HCT116 (cell line): ENCODE measurements at regions not wholly inside any gene's neighbourhood (a gene's known extent, or its start where the extent isn't known, plus 50 kb on each side); places are given as distances from the start of the nearest gene placed in this dataset.

Experiments
- ATAC-seq: fragments of 200-7000 bp; cut with Tn5 transposase; 2 replicates; pipeline ENCODE4 v1.9.1; 2020; ENCODE audit warnings: mild to moderate bottlenecking, moderate library complexity
- BruUV-seq: library from RNA; stranded (reverse); fragments of 400-500 nt; replicated peaks from 2 replicates; lab custom pipeline; 2021; lab: Mats Ljungman, UMichigan
- CTCF ChIA-PET: fragments of 300-600 bp; sonication (Branson Sonifier 250); formaldehyde crosslinking; loops from one replicate; lab custom pipeline; 2021; ENCODE audit warnings: antibody characterized with exemption; lab: Charles Lee
- POLR2A ChIA-PET: fragments of 300-600, 350-600 bp; sonication (Branson Sonifier 250); formaldehyde crosslinking; loops from one replicate; lab custom pipeline; 2021; ENCODE audit warnings: antibody characterized with exemption; lab: Charles Lee
- RAD21 ChIA-PET, 2 experiments: fragments of 300-600 bp; sonication (Branson Sonifier 250); formaldehyde crosslinking; loops; one replicate each; lab custom pipeline; 2023; ENCODE audit warnings: low total read pairs in 2 of 2; ENCODE audit not compliant: uncharacterized antibody in 2 of 2, unreplicated experiment in 2 of 2, low non-redundant PET in 1 of 2; lab: Charles Lee
- DNase-seq: peaks from one replicate; pipeline ENCODE4 v3.0.0-alpha.2; 2010; ENCODE audit warnings: low read depth, low spot score
- H2AFZ ChIP-seq: fragments of 200-600 bp; shearing (Covaris generic), sonication (generic); 2 replicates; pipeline ENCODE4 v1.6.1; 2017; ENCODE audit warnings: low read depth, mixed run types, mixed read lengths, antibody characterized with exemption, low read length; ENCODE audit not compliant: poor library complexity, severe bottlenecking
- H3K27ac ChIP-seq: 2 replicates; pipeline ENCODE4 v1.5.1; 2012; ENCODE audit warnings: low read depth, low read length
- H3K27me3 ChIP-seq: fragments of 200-600 bp; sonication (generic); 2 replicates; pipeline ENCODE4 v1.6.1; 2016; ENCODE audit warnings: mixed run types, low read length, mixed read lengths; ENCODE audit not compliant: insufficient read depth
- H3K36me3 ChIP-seq, 2 experiments: fragments of 200-500 bp in 1 of 2; fragments of 200-600 bp in 1 of 2; sonication (Bioruptor generic) in 1 of 2; sonication (generic) in 1 of 2; 2 replicates each; pipeline versions ENCODE4 v1.5.1 to v1.6.1; 2014 to 2016; ENCODE audit warnings: low read length in 2 of 2, inconsistent platforms in 1 of 2, mixed read lengths in 1 of 2, mixed run types in 1 of 2; ENCODE audit not compliant: insufficient read depth in 2 of 2, control insufficient read depth in 1 of 2
- H3K4me1 ChIP-seq, 2 experiments: fragments of 200-600 bp in 1 of 2; sonication (generic) in 1 of 2; 2 replicates each; pipeline versions ENCODE4 v1.5.1 to v1.6.1; 2012 to 2017; ENCODE audit warnings: low read length in 2 of 2, inconsistent platforms in 1 of 2, mild to moderate bottlenecking in 1 of 2, mixed read lengths in 1 of 2, mixed run types in 1 of 2, moderate library complexity in 1 of 2; ENCODE audit not compliant: insufficient read depth in 2 of 2, control insufficient read depth in 1 of 2
- H3K4me2 ChIP-seq: fragments of 200-600 bp; sonication (generic); 2 replicates; pipeline ENCODE4 v1.6.1; 2017; ENCODE audit warnings: mixed run types, low read length, mixed read lengths
- H3K4me3 ChIP-seq, 2 experiments: fragments of 200-600 bp in 1 of 2; sonication (generic) in 1 of 2; replicated peaks in 1 of 2; 2 replicates each; pipeline ENCODE4 v1.5.1; 2011 to 2016; ENCODE audit warnings: low read length in 2 of 2, control low read depth in 1 of 2, low read depth in 1 of 2, mild to moderate bottlenecking in 1 of 2, mixed read lengths in 1 of 2, mixed run types in 1 of 2
- H3K79me2 ChIP-seq: fragments of 200-600 bp; sonication (generic); 2 replicates; pipeline ENCODE4 v1.6.1; 2017; ENCODE audit warnings: mild to moderate bottlenecking, mixed run types, low read length, moderate library complexity, mixed read lengths; ENCODE audit not compliant: insufficient read depth
- H3K9ac ChIP-seq: fragments of 200-600 bp; sonication (generic); 2 replicates; pipeline ENCODE4 v1.6.1; 2016; ENCODE audit warnings: low read length, mixed read lengths
- H3K9me2 ChIP-seq: fragments of 200-600 bp; sonication (generic), shearing (Covaris generic); 2 replicates; pipeline ENCODE4 v1.6.1; 2017; ENCODE audit warnings: mixed run types, mild to moderate bottlenecking, moderate library complexity; ENCODE audit not compliant: insufficient read depth
- H3K9me3 ChIP-seq, 2 experiments: fragments of 200-500 bp in 1 of 2; fragments of 200-600 bp in 1 of 2; sonication (Bioruptor generic) in 1 of 2; sonication (generic) in 1 of 2; 2 replicates each; pipeline ENCODE4 v1.6.1; 2014 to 2017; ENCODE audit warnings: low read length in 2 of 2, mixed read lengths in 2 of 2, inconsistent platforms in 1 of 2, low read depth in 1 of 2, mild to moderate bottlenecking in 1 of 2, mixed run types in 1 of 2, moderate library complexity in 1 of 2; ENCODE audit not compliant: control insufficient read depth in 1 of 2, insufficient read depth in 1 of 2
- H4K20me1 ChIP-seq: fragments of 200-600 bp; sonication (generic), shearing (Covaris generic); 2 replicates; pipeline ENCODE4 v1.6.1; 2017; ENCODE audit warnings: mixed run types, mild to moderate bottlenecking, moderate library complexity; ENCODE audit not compliant: insufficient read depth
- CEBPB ChIP-seq: IDR thresholded peaks from 2 replicates; pipeline ENCODE4 v1.6.1; 2012; ENCODE audit warnings: low read depth
- ELF1 ChIP-seq: IDR thresholded peaks from 2 replicates; pipeline ENCODE4 v1.6.1; 2012; ENCODE audit warnings: low read depth, borderline replicate concordance
- EZH2 ChIP-seq: fragments of 200-600 bp; sonication (generic); IDR thresholded peaks from 2 replicates; pipeline ENCODE4 v1.6.1; 2017; ENCODE audit warnings: antibody characterized with exemption, mixed run types
- EZH2phosphoT487 ChIP-seq: fragments of 200-600 bp; IDR thresholded peaks from 2 replicates; pipeline ENCODE4 v1.6.1; 2018; ENCODE audit warnings: antibody characterized with exemption, borderline replicate concordance
- FOSL1 ChIP-seq: IDR thresholded peaks from 2 replicates; pipeline ENCODE4 v1.6.1; 2012; ENCODE audit warnings: low read depth
- JUND ChIP-seq: IDR thresholded peaks from 2 replicates; pipeline ENCODE4 v1.6.1; 2012
- MAX ChIP-seq: IDR thresholded peaks from 2 replicates; pipeline ENCODE4 v1.6.1; 2012
- RAD21 ChIP-seq: IDR thresholded peaks from 2 replicates; pipeline ENCODE4 v1.6.1; 2012; ENCODE audit warnings: low read depth, mild to moderate bottlenecking
- SP1 ChIP-seq: IDR thresholded peaks from 2 replicates; pipeline ENCODE4 v1.6.1; 2012; ENCODE audit warnings: low read depth
- SRF ChIP-seq: IDR thresholded peaks from 2 replicates; pipeline ENCODE4 v1.6.1; 2012; ENCODE audit warnings: low read depth
- intact Hi-C: fragments of 100-400 bp; cut with micrococcal nuclease; formaldehyde crosslinking; loops from 2 replicates; pipeline ENCODE4 v1.10.0; 2022
- TF ChIP-seq, protein P1 (sequence below): IDR thresholded peaks from 2 replicates; pipeline ENCODE4 v1.6.1; 2012; ENCODE audit warnings: low read depth
- TF ChIP-seq, protein P2 (sequence below): IDR thresholded peaks from 2 replicates; pipeline ENCODE4 v1.6.1; 2011; ENCODE audit warnings: mild to moderate bottlenecking, low read length, moderate library complexity; ENCODE audit not compliant: insufficient replicate concordance; ENCODE audit errors: extremely low read depth
- TF ChIP-seq, protein P3 (sequence below), 3 experiments: fragments of 200-600 bp in 1 of 3; sonication (generic) in 1 of 3; IDR thresholded peaks in 2 of 3; conservative IDR thresholded peaks in 1 of 3; 2 replicates each; pipeline ENCODE4 v1.5.1; 2012 to 2017; ENCODE audit warnings: low read depth in 2 of 3, low read length in 2 of 3, antibody characterized with exemption in 1 of 3, borderline replicate concordance in 1 of 3, control low read depth in 1 of 3, mild to moderate bottlenecking in 1 of 3, mixed read lengths in 1 of 3, mixed run types in 1 of 3, moderate library complexity in 1 of 3; ENCODE audit not compliant: insufficient read depth in 1 of 3
- TF ChIP-seq, protein P4 (sequence below): IDR thresholded peaks from 2 replicates; pipeline ENCODE4 v1.6.1; 2012

DNA sequence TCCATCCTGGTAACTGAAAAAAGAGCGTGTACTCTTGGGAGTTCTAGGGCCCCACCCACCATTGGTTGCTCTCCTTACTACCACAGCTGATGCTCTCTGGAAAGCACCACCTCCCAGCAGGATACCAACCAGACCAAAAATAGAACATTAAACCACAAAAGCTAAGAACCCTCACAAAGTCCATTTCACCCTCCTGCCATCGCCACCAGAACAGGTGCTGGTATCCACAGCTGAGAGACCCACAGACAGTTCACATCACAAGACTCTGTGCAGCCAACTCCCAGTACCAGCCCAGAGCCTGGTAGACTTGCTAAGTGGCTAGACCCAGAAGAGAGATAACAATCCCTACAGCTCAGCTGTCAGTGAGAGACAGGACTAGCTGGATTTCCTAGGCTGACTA lies 240.6 kb downstream of the PABPC4L start (continued):
- TF ChIP-seq, protein P1, sequence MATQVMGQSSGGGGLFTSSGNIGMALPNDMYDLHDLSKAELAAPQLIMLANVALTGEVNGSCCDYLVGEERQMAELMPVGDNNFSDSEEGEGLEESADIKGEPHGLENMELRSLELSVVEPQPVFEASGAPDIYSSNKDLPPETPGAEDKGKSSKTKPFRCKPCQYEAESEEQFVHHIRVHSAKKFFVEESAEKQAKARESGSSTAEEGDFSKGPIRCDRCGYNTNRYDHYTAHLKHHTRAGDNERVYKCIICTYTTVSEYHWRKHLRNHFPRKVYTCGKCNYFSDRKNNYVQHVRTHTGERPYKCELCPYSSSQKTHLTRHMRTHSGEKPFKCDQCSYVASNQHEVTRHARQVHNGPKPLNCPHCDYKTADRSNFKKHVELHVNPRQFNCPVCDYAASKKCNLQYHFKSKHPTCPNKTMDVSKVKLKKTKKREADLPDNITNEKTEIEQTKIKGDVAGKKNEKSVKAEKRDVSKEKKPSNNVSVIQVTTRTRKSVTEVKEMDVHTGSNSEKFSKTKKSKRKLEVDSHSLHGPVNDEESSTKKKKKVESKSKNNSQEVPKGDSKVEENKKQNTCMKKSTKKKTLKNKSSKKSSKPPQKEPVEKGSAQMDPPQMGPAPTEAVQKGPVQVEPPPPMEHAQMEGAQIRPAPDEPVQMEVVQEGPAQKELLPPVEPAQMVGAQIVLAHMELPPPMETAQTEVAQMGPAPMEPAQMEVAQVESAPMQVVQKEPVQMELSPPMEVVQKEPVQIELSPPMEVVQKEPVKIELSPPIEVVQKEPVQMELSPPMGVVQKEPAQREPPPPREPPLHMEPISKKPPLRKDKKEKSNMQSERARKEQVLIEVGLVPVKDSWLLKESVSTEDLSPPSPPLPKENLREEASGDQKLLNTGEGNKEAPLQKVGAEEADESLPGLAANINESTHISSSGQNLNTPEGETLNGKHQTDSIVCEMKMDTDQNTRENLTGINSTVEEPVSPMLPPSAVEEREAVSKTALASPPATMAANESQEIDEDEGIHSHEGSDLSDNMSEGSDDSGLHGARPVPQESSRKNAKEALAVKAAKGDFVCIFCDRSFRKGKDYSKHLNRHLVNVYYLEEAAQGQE: no peak
- TF ChIP-seq, all 23 proteins: peak for 0

GRCh38 chr4:133943081-133943480 lies 258.5 kb downstream of the PABPC4L start:
- POLR2A ChIA-PET: no interaction called here
- no peaks in the 10 kb centered on the region for H3K4me1 ChIP-seq
- H3K9me3 ChIP-seq: no peaks in the 10 kb centered on the region
- no peak overlapping the region for H2AFZ ChIP-seq
- no TSS peak for BruUV-seq
- no peak overlapping the region for H3K27ac ChIP-seq
- CTCF ChIA-PET: no interaction called here
- DNase-seq: no peak
- RAD21 ChIA-PET: no interaction called here
- no peaks in the 10 kb centered on the region for H4K20me1 ChIP-seq
- no peaks in the 10 kb centered on the region for H3K27me3 ChIP-seq
- intact Hi-C loops: no loop called here
- H3K4me3 ChIP-seq: no peak overlapping the region
- ATAC-seq: no peak
- H3K4me2 ChIP-seq: no peak overlapping the region
- no peaks in the 10 kb centered on the region for H3K9me2 ChIP-seq
- H3K79me2 ChIP-seq: no peaks in the 10 kb centered on the region
- H3K9ac ChIP-seq: no peak overlapping the region
- H3K36me3 ChIP-seq: no peaks in the 10 kb centered on the region
- TF ChIP-seq CEBPB (no peak), ELF1 (no peak), EZH2 (no peak), MAX (no peak), EZH2phosphoT487 (no peak), JUND (no peak), RAD21 (no peak), SP1 (no peak), SRF (no peak), FOSL1 (no peak)
- TF ChIP-seq, protein P2, sequence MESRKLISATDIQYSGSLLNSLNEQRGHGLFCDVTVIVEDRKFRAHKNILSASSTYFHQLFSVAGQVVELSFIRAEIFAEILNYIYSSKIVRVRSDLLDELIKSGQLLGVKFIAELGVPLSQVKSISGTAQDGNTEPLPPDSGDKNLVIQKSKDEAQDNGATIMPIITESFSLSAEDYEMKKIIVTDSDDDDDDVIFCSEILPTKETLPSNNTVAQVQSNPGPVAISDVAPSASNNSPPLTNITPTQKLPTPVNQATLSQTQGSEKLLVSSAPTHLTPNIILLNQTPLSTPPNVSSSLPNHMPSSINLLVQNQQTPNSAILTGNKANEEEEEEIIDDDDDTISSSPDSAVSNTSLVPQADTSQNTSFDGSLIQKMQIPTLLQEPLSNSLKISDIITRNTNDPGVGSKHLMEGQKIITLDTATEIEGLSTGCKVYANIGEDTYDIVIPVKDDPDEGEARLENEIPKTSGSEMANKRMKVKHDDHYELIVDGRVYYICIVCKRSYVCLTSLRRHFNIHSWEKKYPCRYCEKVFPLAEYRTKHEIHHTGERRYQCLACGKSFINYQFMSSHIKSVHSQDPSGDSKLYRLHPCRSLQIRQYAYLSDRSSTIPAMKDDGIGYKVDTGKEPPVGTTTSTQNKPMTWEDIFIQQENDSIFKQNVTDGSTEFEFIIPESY: no peak
- TF ChIP-seq, protein P1: no peak
- TF ChIP-seq, protein P3, sequence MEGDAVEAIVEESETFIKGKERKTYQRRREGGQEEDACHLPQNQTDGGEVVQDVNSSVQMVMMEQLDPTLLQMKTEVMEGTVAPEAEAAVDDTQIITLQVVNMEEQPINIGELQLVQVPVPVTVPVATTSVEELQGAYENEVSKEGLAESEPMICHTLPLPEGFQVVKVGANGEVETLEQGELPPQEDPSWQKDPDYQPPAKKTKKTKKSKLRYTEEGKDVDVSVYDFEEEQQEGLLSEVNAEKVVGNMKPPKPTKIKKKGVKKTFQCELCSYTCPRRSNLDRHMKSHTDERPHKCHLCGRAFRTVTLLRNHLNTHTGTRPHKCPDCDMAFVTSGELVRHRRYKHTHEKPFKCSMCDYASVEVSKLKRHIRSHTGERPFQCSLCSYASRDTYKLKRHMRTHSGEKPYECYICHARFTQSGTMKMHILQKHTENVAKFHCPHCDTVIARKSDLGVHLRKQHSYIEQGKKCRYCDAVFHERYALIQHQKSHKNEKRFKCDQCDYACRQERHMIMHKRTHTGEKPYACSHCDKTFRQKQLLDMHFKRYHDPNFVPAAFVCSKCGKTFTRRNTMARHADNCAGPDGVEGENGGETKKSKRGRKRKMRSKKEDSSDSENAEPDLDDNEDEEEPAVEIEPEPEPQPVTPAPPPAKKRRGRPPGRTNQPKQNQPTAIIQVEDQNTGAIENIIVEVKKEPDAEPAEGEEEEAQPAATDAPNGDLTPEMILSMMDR (IDR thresholded peaks at IDR 0.05 in 2 of 3, conservative IDR thresholded peaks at IDR 0.05 in 1 of 3; ENCODE audit: borderline replicate concordance in 1 of 3, insufficient read depth in 1 of 3, low read depth in 2 of 3, low read length in 2 of 3): no peak
- TF ChIP-seq, protein P4, sequence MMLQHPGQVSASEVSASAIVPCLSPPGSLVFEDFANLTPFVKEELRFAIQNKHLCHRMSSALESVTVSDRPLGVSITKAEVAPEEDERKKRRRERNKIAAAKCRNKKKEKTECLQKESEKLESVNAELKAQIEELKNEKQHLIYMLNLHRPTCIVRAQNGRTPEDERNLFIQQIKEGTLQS: no peak
